Panc1 (cell line): ENCODE measurements at regions not wholly inside any gene's neighbourhood (a gene's known extent, or its start where the extent isn't known, plus 50 kb on each side); places are given as distances from the start of the nearest gene placed in this dataset.

Experiments
- POLR2AphosphoS5 ChIP-seq: IDR thresholded peaks from 2 replicates; pipeline ENCODE4 v1.6.1; 2012; ENCODE audit warnings: mild to moderate bottlenecking, low read depth, low read length, moderate library complexity
- TF ChIP-seq, protein P1 (sequence below): fragments of 450-650 bp; IDR thresholded peaks from 2 replicates; pipeline ENCODE4 v1.5.1; 2017; ENCODE audit warnings: mild to moderate bottlenecking
- TF ChIP-seq, protein P2 (sequence below), 2 experiments: IDR thresholded peaks; 2 replicates each; pipeline ENCODE4 v1.6.1; 2011 to 2012; ENCODE audit warnings: low read depth in 2 of 2, control low read depth in 1 of 2, low read length in 1 of 2, mild to moderate bottlenecking in 1 of 2, moderate library complexity in 1 of 2; ENCODE audit not compliant: insufficient read depth in 1 of 2

- TF ChIP-seq, protein P1, sequence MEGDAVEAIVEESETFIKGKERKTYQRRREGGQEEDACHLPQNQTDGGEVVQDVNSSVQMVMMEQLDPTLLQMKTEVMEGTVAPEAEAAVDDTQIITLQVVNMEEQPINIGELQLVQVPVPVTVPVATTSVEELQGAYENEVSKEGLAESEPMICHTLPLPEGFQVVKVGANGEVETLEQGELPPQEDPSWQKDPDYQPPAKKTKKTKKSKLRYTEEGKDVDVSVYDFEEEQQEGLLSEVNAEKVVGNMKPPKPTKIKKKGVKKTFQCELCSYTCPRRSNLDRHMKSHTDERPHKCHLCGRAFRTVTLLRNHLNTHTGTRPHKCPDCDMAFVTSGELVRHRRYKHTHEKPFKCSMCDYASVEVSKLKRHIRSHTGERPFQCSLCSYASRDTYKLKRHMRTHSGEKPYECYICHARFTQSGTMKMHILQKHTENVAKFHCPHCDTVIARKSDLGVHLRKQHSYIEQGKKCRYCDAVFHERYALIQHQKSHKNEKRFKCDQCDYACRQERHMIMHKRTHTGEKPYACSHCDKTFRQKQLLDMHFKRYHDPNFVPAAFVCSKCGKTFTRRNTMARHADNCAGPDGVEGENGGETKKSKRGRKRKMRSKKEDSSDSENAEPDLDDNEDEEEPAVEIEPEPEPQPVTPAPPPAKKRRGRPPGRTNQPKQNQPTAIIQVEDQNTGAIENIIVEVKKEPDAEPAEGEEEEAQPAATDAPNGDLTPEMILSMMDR = no peak; the same call in 1 of the 2 replicates
- no peak for TF ChIP-seq POLR2AphosphoS5
- TF ChIP-seq, protein P2, sequence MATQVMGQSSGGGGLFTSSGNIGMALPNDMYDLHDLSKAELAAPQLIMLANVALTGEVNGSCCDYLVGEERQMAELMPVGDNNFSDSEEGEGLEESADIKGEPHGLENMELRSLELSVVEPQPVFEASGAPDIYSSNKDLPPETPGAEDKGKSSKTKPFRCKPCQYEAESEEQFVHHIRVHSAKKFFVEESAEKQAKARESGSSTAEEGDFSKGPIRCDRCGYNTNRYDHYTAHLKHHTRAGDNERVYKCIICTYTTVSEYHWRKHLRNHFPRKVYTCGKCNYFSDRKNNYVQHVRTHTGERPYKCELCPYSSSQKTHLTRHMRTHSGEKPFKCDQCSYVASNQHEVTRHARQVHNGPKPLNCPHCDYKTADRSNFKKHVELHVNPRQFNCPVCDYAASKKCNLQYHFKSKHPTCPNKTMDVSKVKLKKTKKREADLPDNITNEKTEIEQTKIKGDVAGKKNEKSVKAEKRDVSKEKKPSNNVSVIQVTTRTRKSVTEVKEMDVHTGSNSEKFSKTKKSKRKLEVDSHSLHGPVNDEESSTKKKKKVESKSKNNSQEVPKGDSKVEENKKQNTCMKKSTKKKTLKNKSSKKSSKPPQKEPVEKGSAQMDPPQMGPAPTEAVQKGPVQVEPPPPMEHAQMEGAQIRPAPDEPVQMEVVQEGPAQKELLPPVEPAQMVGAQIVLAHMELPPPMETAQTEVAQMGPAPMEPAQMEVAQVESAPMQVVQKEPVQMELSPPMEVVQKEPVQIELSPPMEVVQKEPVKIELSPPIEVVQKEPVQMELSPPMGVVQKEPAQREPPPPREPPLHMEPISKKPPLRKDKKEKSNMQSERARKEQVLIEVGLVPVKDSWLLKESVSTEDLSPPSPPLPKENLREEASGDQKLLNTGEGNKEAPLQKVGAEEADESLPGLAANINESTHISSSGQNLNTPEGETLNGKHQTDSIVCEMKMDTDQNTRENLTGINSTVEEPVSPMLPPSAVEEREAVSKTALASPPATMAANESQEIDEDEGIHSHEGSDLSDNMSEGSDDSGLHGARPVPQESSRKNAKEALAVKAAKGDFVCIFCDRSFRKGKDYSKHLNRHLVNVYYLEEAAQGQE (IDR thresholded peaks at IDR 0.05; ENCODE audit: insufficient read depth in 1 of 2, low read depth in 2 of 2, low read length in 1 of 2) = no peak
These were observed 50.4 kb upstream of the PRSS23 start for GRCh38 chr11:86749821-86750401.
